ENCODE measurements at regions not wholly inside any gene's neighbourhood (a gene's known extent, or its start where the extent isn't known, plus 50 kb on each side); places are given as distances from the start of the nearest gene placed in this dataset.
A peak's percentile ranks its signal among the peaks of the same experiment; 100 is the strongest.
"Not testable (repeated sequence)": the region's sequence is repeated elsewhere in the genome, so short reads cannot be mapped to it uniquely, and the experiment has no call there.

DNA sequence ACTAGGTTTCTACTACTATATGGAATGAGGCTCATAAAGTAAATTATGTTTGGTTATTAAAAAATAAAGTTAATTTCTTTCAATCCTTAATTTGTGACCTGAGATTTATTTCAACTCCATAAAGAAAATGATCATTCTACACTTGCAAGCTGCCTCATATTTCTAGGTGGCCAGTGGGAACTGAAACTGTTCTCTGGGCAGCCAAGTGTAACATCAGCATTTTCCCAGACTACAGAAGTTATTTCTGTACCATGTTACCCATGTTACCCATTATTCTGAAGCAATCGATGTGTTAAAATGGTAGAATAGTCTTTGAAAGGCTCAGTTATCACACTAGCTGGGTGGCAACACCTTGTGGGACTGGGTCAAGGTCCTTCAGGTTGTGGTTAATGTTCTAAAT, 139.3 kb upstream of the FBXO11 start:
- no peak for DNase-seq

DNA sequence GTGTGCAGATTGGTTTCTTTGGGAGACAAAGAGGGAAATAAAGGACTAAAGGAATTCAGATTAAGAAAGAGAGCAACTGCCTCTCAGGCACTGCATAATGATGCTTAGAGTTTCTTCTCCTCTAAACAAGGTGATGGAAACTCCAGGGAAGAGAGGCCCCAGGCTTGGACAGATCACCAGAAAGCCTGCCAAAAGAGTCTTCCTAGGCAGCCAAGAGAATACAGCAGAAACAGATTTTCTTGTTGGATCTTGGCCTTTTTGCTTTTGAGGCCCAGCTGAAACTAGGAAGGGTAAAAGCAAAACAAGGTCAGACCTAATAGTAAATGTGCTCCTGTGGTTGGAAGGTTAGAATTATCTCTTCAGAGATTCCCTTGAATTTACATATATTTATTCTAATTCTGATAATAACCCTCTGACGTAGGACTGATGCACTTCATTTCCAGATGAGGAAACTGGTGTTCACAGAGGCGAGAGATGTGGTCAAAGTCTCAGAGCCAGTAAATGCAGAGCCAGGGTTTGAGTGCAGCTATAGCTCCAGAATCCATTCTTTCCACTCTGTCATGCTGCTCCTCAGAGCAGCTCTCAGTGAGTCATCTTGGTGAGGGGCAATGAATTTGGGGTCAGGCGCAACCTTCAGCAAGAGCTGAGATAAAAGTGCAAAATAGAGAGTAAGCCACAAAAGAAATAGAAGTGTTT, 142.3 kb upstream of the FBXO11 start:
- DNase-seq, result no peak

- no peak for DNase-seq
These were observed 143.1 kb upstream of the FBXO11 start for GRCh38 chr2:48049371-48049770.

GRCh38 chr2:48050711-48051110, 144.4 kb upstream of the FBXO11 start:
- DNase-seq, result no peak

DNA sequence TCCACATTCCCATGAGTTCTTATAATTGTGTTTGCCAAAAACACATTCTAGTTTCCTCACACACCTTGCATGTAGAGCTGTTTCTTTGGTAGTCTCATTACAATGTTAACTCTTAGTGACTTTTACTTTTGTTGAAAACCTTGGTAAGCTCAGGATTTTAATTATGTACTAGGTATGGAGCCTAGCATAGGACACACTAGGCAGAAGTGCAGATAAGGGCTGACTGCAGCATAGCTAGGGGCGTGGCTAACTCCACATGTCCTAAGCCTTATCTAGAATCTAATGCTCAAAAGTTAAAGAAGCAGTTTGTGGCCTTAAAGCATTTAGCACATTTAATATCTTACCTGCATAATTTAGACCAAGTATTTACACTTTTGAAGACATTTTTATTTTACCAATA, 153.7 kb upstream of the FBXO11 start:
- no peak for DNase-seq

DNA sequence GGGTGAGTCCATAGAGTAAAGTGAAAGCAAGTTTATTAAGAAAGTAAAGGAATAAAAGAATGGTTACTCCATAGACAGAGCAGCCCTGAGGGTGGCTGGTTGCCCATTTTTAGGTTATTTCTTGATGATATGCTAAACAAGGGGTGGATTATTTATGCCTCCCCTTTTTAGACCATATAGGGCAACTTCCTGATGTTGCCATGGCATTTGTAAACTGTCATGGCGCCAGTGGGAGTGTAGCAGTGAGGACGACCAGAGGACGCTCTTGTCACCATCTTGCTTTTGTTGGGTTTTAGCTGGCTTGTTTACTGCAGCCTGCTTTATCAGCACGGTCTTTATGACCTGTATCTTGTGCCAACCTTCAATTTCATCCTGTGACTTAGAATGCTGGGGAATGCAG, 155.4 kb upstream of the FBXO11 start:
- not testable (repeated sequence) for DNase-seq

DNA sequence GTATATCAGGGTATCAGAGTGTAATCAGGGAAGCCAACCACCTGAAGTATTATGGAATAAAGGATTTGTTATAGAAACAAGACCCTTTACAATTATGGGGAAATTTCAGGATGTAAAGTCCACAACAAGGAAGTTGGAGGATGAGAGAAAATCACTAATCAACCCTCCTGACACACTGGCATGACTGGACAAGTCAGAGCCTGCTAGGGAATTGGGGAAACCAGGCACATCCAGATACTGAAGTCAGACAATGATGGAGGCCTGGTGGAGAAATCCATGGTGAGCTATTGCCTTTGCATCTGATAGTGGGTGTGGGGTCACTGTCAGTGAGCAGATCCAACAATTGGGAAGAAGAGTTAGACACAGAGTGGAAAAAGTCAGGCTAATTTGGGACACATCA, 158.8 kb upstream of the FBXO11 start:
- no peak for DNase-seq

GRCh38 chr2:48066000-48066399, 159.7 kb upstream of the FBXO11 start:
- no peak for DNase-seq

- no peak for DNase-seq
These were observed 163.5 kb upstream of the FBXO11 start for GRCh38 chr2:48069769-48070168.

DNA sequence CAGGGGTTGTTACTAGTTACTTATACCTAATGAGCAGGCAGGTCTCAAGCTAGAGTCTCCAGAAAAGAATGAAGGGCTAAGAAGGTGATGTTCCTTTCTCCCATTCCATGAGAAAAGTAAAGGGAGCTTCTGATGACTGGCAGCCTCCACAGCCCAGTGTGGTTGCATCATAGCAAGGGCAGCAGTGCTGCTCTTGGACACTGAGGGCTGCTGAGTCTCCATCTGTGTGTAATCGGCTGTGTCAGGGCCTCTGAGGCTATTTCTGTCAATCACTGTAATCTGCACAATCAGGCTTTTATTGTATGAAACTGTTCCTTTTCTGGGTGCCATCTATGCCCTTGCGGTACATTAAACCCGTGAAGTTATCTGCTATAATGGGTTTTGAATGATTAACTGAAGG, 164.1 kb upstream of the FBXO11 start:
- DNase-seq, result no peak

GRCh38 chr2:48072583-48072982, 166.3 kb upstream of the FBXO11 start:
- DNase-seq, result no peak

GRCh38 chr2:48075631-48076030, 169.3 kb upstream of the FBXO11 start:
- no peak for DNase-seq

DNA sequence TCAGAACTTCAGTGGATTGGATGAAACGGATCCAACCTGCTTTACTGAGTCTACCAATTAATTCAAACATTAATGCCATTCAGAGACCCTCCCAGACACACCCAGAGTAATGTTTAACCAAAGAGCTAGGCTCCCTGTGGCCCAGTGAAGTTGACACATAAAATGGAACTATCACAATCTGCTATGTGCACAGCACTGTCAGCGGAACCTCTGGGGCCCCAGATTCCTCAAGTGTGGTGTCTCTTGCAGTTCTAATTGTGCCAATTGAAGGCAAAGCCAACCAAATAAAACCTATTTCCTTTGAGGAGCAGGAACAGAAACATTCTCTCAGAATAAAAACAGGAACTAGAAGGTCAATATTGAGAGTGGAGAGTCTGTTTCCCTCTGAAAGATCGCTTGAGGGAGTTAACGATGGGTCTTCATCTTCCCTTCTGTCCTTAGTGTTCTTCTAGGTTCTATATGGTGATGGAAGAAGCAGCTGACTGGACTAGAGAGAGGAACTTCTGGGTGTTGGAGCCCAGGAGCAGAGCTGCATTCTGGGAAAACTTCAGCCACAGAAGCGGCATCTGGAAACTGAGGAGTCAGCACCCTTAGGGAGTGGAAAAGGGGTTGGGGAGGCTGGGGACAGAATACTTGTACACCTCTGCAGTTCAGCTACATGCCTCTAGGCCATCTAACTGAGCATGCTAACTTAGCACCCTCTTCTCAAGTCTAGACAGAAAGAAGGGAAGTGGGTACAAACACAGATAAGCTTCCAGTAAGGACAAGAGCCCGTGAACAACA, 174.4 kb upstream of the FBXO11 start:
- DNase-seq, result no peak

DNA sequence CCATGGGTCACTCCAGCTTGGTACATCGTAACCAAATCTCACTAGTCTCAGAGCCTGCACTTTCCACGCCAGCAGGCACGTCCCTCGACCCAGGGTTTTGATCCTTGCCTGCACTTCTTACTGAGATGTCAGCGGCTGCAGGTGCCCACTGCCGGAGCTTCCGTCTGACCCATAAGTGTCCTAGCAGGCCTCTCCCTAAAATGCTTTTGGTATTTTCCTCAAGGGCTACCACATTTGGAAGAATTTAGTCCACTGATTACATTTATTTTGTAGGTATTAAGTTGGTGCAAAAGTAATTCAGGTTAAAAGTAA, 175.0 kb upstream of the FBXO11 start:
- no peak for DNase-seq

GRCh38 chr2:48085888-48086287, 179.6 kb upstream of the FBXO11 start:
- DNase-seq, result no peak

GRCh38 chr2:48088994-48089393, 182.7 kb upstream of the FBXO11 start:
- no peak for DNase-seq

- DNase-seq, result no peak
These were observed 183.3 kb upstream of the FBXO11 start for GRCh38 chr2:48089644-48090043.

- DNase-seq, result no peak
These were observed 186.8 kb upstream of the FBXO11 start for GRCh38 chr2:48092846-48093803.

- DNase-seq, result not testable (repeated sequence)
These were observed 190.5 kb upstream of the FBXO11 start for GRCh38 chr2:48096765-48097164.

- DNase-seq, result no peak
These were observed 192.2 kb upstream of the FBXO11 start for GRCh38 chr2:48098539-48098938.

DNA sequence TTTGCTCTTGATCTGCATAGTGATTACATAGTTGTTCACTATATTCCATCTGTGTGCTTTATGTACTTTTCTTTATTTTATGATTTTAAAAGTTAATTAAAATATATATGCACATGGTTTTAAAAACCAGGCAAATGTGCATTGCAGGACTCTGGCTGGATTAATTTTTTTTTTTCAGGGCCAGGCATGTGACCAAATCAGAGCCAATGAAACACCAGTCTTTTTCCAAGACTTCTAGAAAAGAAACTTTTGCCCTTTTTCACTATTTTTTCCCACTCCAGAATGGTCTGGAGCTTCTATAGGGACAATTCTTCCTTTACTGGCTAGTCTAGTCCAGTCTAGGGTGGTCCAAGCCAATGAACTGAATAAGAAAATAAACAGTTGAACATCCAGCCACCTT, 198.1 kb upstream of the FBXO11 start:
- DNase-seq, result no peak

- DNase-seq, result no peak
These were observed 199.6 kb upstream of the FBXO11 start for GRCh38 chr2:48105848-48106247.

- DNase-seq, result peak; percentile 45
These were observed 201.1 kb upstream of the FBXO11 start for GRCh38 chr2:48107326-48107925.
